Suprapubic skin (tissue), 4 donors: ENCODE measurements at regions not wholly inside any gene's neighbourhood (a gene's known extent, or its start where the extent isn't known, plus 50 kb on each side); places are given as distances from the start of the nearest gene placed in this dataset.
"Not testable (repeated sequence)": the region's sequence is repeated elsewhere in the genome, so short reads cannot be mapped to it uniquely, and the experiment has no call there.

ENCODE experiments used
- DNase-seq, 2 donors: peaks; one replicate each; pipeline ENCODE4 v3.0.0-alpha.2; 2019; ENCODE audit warnings: low spot score in 2 of 2
- H3K27ac ChIP-seq: fragments of 200-600 bp; sonication (generic); one replicate; pipeline ENCODE4 v1.5.1; 2019
- H3K27me3 ChIP-seq: fragments of 200-600 bp; sonication (generic); one replicate; pipeline ENCODE4 v1.5.1; 2019
- H3K36me3 ChIP-seq: fragments of 200-600 bp; sonication (generic); one replicate; pipeline ENCODE4 v1.5.1; 2019
- H3K4me1 ChIP-seq: fragments of 200-600 bp; sonication (generic); one replicate; pipeline ENCODE4 v1.5.1; 2019
- H3K4me3 ChIP-seq: fragments of 200-600 bp; sonication (generic); one replicate; pipeline ENCODE4 v1.5.1; 2019; ENCODE audit warnings: mild to moderate bottlenecking
- H3K9me3 ChIP-seq: fragments of 200-600 bp; sonication (generic); one replicate; pipeline ENCODE4 v1.5.1; 2019
- EP300 ChIP-seq: sonication (generic); formaldehyde crosslinking; IDR thresholded peaks from one replicate; pipeline ENCODE4 v1.6.1; 2017; ENCODE audit warnings: antibody characterized with exemption
- POLR2A ChIP-seq, 2 donors: fragments of 450-650 bp; IDR thresholded peaks; one replicate each; pipeline ENCODE4 v1.6.1; 2017; ENCODE audit warnings: antibody characterized with exemption in 2 of 2, mild to moderate bottlenecking in 2 of 2, moderate library complexity in 2 of 2
- POLR2AphosphoS5 ChIP-seq, 3 donors: sonication (generic); formaldehyde crosslinking; IDR thresholded peaks; one replicate each; pipeline ENCODE4 v1.6.1; 2017; ENCODE audit warnings: antibody characterized with exemption in 3 of 3
- WGBS: methylation state at CpG from one replicate; pipeline ENCODE4 v1.1.5; 2018; 5-methylcytosine and 5-hydroxymethylcytosine counted together
- TF ChIP-seq, protein P1 (sequence below), 2 donors: fragments of 200-600 bp in 1 of 2; fragments of 450-650 bp in 1 of 2; sonication (generic) in 1 of 2; IDR thresholded peaks; one replicate each; pipeline ENCODE4 v1.5.1; 2016 to 2019; ENCODE audit warnings: antibody characterized with exemption in 2 of 2, mild to moderate bottlenecking in 1 of 2, moderate library complexity in 1 of 2

DNA sequence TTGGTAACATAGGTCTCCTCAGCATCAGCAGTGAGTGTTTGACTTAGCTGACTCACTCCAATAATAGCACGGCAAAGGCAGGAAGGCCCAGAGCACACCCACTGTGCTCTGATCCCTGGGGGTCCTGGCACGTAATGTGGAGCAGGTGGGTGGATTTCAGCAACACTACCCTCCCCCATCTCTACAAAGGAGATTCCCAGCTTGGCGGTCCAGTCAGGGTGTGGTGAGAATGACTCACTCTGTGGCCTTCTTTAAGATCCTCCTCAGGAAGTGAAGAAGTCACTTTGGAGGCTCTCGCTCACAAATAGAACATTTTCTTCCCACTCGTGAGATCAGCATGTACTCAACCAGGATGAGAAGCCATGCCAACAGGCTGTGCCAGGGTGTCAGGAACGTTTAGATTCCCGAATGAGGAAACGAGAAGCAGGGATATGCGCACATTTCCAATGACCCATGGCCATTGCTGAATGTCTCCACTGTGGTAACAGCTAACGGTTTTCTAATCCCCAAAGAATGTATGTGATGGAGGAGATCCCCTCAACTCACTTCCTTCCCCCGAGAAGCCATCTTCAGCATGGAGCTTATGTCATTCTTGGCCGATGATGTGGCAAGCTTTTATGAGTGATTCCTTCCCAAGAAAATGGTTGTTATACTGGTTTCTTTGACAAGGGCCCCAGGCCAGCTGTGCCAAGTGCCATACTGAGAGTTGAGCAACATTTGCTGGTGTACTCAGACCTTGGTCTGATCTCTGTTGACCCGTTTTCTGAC lies 365.2 kb downstream of the C16orf95 start:
- Histone ChIP-seq H3K36me3 (no peaks in the 10 kb centered on the region), H3K27me3 (peaks cover 36% of the 10 kb centered on the region), H3K4me1 (peaks cover 4% of the 10 kb centered on the region), H3K4me3 (no peak overlapping the region), H3K9me3 (no peaks in the 10 kb centered on the region), H3K27ac (peak overlapping the region; percentile 76)
- 59% methylated on average over 13 of the region's 13 CpGs for WGBS
- TF ChIP-seq, protein P1, sequence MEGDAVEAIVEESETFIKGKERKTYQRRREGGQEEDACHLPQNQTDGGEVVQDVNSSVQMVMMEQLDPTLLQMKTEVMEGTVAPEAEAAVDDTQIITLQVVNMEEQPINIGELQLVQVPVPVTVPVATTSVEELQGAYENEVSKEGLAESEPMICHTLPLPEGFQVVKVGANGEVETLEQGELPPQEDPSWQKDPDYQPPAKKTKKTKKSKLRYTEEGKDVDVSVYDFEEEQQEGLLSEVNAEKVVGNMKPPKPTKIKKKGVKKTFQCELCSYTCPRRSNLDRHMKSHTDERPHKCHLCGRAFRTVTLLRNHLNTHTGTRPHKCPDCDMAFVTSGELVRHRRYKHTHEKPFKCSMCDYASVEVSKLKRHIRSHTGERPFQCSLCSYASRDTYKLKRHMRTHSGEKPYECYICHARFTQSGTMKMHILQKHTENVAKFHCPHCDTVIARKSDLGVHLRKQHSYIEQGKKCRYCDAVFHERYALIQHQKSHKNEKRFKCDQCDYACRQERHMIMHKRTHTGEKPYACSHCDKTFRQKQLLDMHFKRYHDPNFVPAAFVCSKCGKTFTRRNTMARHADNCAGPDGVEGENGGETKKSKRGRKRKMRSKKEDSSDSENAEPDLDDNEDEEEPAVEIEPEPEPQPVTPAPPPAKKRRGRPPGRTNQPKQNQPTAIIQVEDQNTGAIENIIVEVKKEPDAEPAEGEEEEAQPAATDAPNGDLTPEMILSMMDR (IDR thresholded peaks at IDR 0.05): no peak
- TF ChIP-seq EP300 (no peak), POLR2AphosphoS5 (IDR thresholded peaks at IDR 0.05) (peak in 1 of 3 donors; percentile 59)
- no peak for DNase-seq

DNA sequence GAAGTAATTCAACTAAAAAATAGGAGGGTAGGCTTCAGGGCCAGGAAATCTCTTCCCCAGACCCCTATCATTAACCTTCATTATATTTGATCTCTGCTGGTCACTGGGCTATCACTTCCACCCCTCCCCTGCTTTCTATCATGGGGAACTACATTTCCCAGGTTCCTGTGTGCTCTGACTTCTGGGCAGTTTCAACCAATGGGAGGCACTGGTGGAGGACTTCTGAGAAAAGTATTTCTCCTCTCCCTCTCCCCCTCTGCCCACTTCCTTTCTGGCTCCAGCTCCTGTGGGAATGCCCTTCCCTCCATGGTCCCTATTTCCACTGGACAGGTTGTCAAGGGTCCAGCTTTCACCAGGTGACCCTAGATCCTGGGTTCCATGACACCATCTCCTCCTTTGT lies 364.4 kb downstream of the C16orf95 start:
- H3K36me3 ChIP-seq: no peaks in the 10 kb centered on the region
- H3K27me3 ChIP-seq: peaks cover 38% of the 10 kb centered on the region
- TF ChIP-seq POLR2AphosphoS5 (IDR thresholded peaks at IDR 0.05): no peak
- TF ChIP-seq POLR2A (IDR thresholded peaks at IDR 0.05): no peak
- TF ChIP-seq, protein P1 (IDR thresholded peaks at IDR 0.05): no peak
- no peak for TF ChIP-seq EP300
- H3K4me3 ChIP-seq: no peak overlapping the region
- H3K4me1 ChIP-seq: peaks cover 4% of the 10 kb centered on the region
- H3K27ac ChIP-seq: peak overlapping the region; percentile 76
- DNase-seq: no peak
- no peaks in the 10 kb centered on the region for H3K9me3 ChIP-seq

DNA sequence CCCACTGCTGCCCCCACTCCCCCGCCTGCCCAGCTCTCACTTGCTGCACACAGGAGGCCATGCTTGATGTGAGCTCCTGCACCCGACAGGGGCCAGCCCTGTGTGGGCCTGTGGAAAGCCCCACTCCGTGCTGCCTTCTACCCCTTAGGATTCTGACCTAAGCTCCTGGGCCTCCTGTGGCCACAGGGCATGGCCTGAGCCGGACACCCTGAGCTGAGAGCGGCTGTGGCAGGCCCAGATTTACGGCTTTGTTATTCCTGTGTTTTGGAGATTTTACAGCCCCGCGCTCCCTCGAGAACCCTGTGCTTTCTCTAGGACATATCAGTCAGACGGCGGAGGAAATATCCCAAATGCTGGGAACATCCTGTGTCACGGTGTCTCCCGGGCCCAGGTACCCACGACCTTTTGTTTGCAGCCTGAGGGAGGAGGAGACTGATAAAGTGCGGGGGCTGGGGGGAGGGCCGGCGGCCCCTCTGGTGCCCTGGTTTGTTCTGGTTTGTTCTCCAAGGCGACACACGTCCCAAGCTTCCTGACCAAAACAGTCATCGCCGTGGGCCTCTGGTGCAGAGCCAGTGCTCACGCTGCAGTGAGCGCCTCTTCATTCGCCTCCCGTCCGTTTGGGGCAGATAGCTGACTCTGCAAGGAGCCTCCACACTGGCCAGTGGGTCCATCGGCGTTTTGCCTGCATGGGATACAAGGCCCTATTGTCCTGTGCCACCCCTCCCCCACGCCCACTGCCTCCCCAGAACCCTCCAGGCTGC lies 363.4 kb downstream of the C16orf95 start:
- H3K9me3 ChIP-seq: no peaks in the 10 kb centered on the region
- 77% methylated on average over 24 of the region's 29 CpGs for WGBS
- no peak for TF ChIP-seq POLR2AphosphoS5 (IDR thresholded peaks at IDR 0.05)
- TF ChIP-seq, protein P1 (IDR thresholded peaks at IDR 0.05): no peak
- no peak overlapping the region for H3K27ac ChIP-seq
- no peaks in the 10 kb centered on the region for H3K36me3 ChIP-seq
- DNase-seq: no peak
- peaks cover 43% of the 10 kb centered on the region for H3K27me3 ChIP-seq
- peaks cover 4% of the 10 kb centered on the region for H3K4me1 ChIP-seq
- H3K4me3 ChIP-seq: no peak overlapping the region

DNA sequence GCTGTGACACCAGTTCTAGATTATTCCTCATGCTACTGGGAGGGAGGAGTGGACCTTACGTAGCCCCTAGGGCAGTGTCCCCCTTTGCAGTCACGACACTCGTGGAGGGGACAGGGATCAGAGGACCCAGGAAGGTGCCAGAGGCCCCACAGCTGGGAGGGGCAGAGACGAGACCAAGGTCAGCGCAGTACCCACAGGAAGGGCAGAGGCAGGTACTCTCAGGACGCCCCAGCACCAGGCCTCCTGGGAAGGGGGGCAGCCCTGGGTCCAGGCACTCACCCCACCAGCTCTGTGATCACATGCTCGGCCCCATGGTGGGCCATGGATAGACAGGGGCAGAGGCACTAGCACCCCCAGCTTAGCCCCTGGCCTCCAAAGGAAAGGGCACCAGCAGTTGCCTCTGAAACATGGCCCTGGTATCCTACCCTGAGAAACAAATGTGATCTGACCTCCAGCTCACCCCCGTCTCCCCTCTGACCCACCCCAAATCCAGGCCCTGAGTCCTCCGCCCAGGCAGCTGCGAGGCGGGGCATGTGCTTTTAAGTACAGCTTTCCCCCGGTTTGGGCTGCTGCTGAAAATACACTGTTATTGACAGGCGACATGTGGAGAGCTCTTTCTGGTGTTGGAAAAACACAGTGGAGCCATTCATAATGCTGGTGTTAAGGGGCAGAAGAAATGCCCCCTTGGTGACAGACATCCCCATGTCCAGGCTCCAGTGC lies 361.9 kb downstream of the C16orf95 start:
- Histone ChIP-seq H3K4me1 (peaks cover 4% of the 10 kb centered on the region), H3K4me3 (no peak overlapping the region), H3K27me3 (peaks cover 57% of the 10 kb centered on the region), H3K36me3 (no peaks in the 10 kb centered on the region), H3K9me3 (no peaks in the 10 kb centered on the region), H3K27ac (no peak overlapping the region)
- TF ChIP-seq POLR2AphosphoS5 (IDR thresholded peaks at IDR 0.05): no peak
- TF ChIP-seq EP300: no peak
- WGBS: 80% methylated on average over 10 of the region's 13 CpGs
- no peak for DNase-seq

DNA sequence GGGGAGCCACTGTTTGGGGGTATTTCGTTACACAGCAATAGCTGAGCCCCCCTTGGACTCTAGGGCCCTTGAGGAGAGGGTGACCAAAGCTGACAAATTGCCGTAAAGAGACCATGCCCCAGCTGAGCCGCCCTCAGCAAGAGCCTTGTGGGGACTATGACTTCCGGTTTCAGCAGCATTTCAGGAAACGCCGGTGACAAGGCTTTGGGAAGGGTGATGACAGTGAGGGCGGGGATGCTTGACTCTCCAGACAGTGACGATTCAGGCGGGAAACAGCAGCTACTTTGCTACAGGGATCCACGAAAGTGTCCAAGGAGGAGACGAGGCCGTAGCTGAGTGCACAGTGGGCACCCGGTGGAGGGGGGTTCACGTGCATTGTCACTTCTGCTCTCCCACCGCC lies 360.8 kb downstream of the C16orf95 start:
- peaks cover 67% of the 10 kb centered on the region for H3K27me3 ChIP-seq
- no peak overlapping the region for H3K27ac ChIP-seq
- 64% methylated on average over 12 of the region's 15 CpGs for WGBS
- no peaks in the 10 kb centered on the region for H3K9me3 ChIP-seq
- DNase-seq: no peak
- TF ChIP-seq EP300: no peak
- TF ChIP-seq POLR2A (IDR thresholded peaks at IDR 0.05): no peak
- TF ChIP-seq, protein P1 (IDR thresholded peaks at IDR 0.05): no peak
- no peak for TF ChIP-seq POLR2AphosphoS5 (IDR thresholded peaks at IDR 0.05)
- no peaks in the 10 kb centered on the region for H3K36me3 ChIP-seq
- H3K4me1 ChIP-seq: peaks cover 8% of the 10 kb centered on the region
- H3K4me3 ChIP-seq: no peak overlapping the region

DNA sequence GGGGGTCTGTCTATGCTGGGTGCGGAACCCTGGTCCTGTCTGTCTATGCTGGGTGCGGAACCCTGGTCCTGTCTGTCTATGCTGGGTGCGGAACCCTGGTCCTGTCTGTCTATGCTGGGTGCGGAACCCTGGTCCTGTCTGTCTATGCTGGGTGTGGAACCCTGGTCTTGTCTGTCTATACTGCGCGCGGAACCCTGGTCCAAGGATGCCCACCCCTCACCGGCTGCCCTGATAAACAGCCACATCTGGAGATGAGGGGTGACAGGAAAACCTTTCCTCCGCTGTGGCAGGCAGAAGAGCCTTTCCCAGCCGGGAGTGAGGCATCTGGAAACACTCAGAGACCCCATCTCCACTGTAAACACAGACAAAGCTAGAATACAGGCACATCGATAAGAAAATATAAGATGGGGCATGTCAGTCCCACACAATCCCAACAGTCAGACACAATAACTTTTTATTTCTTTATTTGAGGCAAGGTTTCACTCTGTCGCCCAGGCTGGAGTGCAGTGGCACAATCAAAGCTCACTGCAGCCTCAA lies 359.5 kb downstream of the C16orf95 start:
- H3K9me3 ChIP-seq, H3K4me1 ChIP-seq, DNase-seq, H3K4me3 ChIP-seq, H3K36me3 ChIP-seq, H3K27ac ChIP-seq: not testable (repeated sequence)
- H3K27me3 ChIP-seq: peaks cover 75% of the 10 kb centered on the region
- WGBS: 85% methylated on average over 12 of the region's 12 CpGs
